GM21423 (cell line): ENCODE measurements at regions not wholly inside any gene's neighbourhood (a gene's known extent, or its start where the extent isn't known, plus 50 kb on each side); places are given as distances from the start of the nearest gene placed in this dataset.
"Not testable (repeated sequence)": the region's sequence is repeated elsewhere in the genome, so short reads cannot be mapped to it uniquely, and the experiment has no call there.

Experiments used
- ATAC-seq: cut with Tn5 transposase; IDR thresholded peaks from one replicate; pipeline ENCODE4 v1.9.1; 2021; ENCODE audit warnings: mild to moderate bottlenecking, moderate library complexity; ENCODE audit not compliant: unreplicated experiment

GRCh38 chr1:242914729-242915128, 340.4 kb downstream of the CEP170 start:
- ATAC-seq, result not testable (repeated sequence)

- not testable (repeated sequence) for ATAC-seq
Observed at GRCh38 chr1:242912855-242913254, 342.2 kb downstream of the CEP170 start.

GRCh38 chr1:242900558-242900957, 354.5 kb downstream of the CEP170 start:
- not testable (repeated sequence) for ATAC-seq

GRCh38 chr1:242890192-242890741, 364.8 kb downstream of the CEP170 start:
- no peak for ATAC-seq

GRCh38 chr1:242886137-242886536, 361.6 kb upstream of the PLD5 start:
- ATAC-seq, result peak; percentile 98

- not testable (repeated sequence) for ATAC-seq
Observed at GRCh38 chr1:242880022-242880421, 355.5 kb upstream of the PLD5 start.

GRCh38 chr1:242877743-242878142, 353.2 kb upstream of the PLD5 start:
- no peak for ATAC-seq

GRCh38 chr1:242877229-242877628, 352.7 kb upstream of the PLD5 start:
- ATAC-seq, result no peak

- no peak for ATAC-seq
Observed at GRCh38 chr1:242876030-242876429, 351.5 kb upstream of the PLD5 start.

- no peak for ATAC-seq
Observed at GRCh38 chr1:242873661-242874060, 349.2 kb upstream of the PLD5 start.

GRCh38 chr1:242872521-242872920, 348.0 kb upstream of the PLD5 start:
- ATAC-seq, result no peak

- ATAC-seq, result no peak
Observed at GRCh38 chr1:242871471-242872030, 347.1 kb upstream of the PLD5 start.

- ATAC-seq, result peak; percentile 46
Observed at GRCh38 chr1:242870966-242871365, 346.5 kb upstream of the PLD5 start.

GRCh38 chr1:242856289-242856688, 331.8 kb upstream of the PLD5 start:
- ATAC-seq, result no peak

- no peak for ATAC-seq
Observed at GRCh38 chr1:242854466-242854865, 330.0 kb upstream of the PLD5 start.

- no peak for ATAC-seq
Observed at GRCh38 chr1:242847390-242847993, 323.0 kb upstream of the PLD5 start.

GRCh38 chr1:242842094-242842493, 317.6 kb upstream of the PLD5 start:
- ATAC-seq, result no peak

- no peak for ATAC-seq
Observed at GRCh38 chr1:242839101-242839500, 314.6 kb upstream of the PLD5 start.

- no peak for ATAC-seq
Observed at GRCh38 chr1:242836423-242836822, 311.9 kb upstream of the PLD5 start.

GRCh38 chr1:242828828-242829227, 304.3 kb upstream of the PLD5 start:
- no peak for ATAC-seq

GRCh38 chr1:242828199-242828598, 303.7 kb upstream of the PLD5 start:
- ATAC-seq, result no peak

GRCh38 chr1:242827538-242827937, 303.0 kb upstream of the PLD5 start:
- ATAC-seq, result no peak
